ENCODE measurements at regions not wholly inside any gene's neighbourhood (a gene's known extent, or its start where the extent isn't known, plus 50 kb on each side); places are given as distances from the start of the nearest gene placed in this dataset.

GRCh38 chr5:41598011-41598410 is 87.6 kb upstream of the PLCXD3 start:
- no peak for TF ChIP-seq CTCF (IDR thresholded peaks at IDR 0.05; ENCODE audit: insufficient read depth, low read length, poor library complexity, severe bottlenecking)
- DNase-seq (ENCODE audit: low read depth) = no peak
- Histone ChIP-seq H3K27me3 (ENCODE audit: control insufficient read depth, insufficient read depth, low read length) (no peaks in the 10 kb centered on the region), H3K36me3 (ENCODE audit: control insufficient read depth, insufficient read depth, low read length) (no peaks in the 10 kb centered on the region), H3K4me3 (ENCODE audit: low read depth, low read length) (no peak overlapping the region)

DNA sequence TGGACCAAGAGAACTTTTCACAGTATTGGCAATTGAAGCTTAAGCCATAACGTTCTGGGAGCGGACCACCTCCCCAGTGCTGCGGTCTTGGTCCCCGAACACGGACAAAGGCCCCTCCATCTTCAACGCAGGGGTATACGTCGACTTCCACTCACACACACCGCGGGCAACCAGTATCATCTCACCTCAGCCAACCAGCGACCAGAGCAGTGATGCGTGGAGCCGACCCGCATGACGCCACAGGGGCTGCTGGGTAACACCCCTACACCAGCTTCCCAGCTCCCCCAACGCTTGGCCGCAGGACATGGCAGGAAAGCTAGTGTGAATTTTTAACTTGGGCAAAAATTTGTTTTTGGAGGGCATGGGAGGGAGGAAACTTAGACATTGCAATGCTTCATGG is 77.3 kb upstream of the PLCXD3 start:
- H3K4me3 ChIP-seq (ENCODE audit: low read depth, low read length) = no peak overlapping the region
- no peak for TF ChIP-seq CTCF (IDR thresholded peaks at IDR 0.05; ENCODE audit: insufficient read depth, low read length, poor library complexity, severe bottlenecking)

GRCh38 chr5:41575110-41575779 is 64.8 kb upstream of the PLCXD3 start:
- TF ChIP-seq CTCF (IDR thresholded peaks at IDR 0.05; ENCODE audit: insufficient read depth, low read length, poor library complexity, severe bottlenecking) = no peak
- H3K27me3 ChIP-seq (ENCODE audit: control insufficient read depth, insufficient read depth, low read length) = no peaks in the 10 kb centered on the region
- DNase-seq (ENCODE audit: low read depth) = no peak
- H3K4me3 ChIP-seq (ENCODE audit: low read depth, low read length) = no peak overlapping the region
- no peaks in the 10 kb centered on the region for H3K36me3 ChIP-seq (ENCODE audit: control insufficient read depth, insufficient read depth, low read length)

More for the DNA sequence above, 77.3 kb upstream of the PLCXD3 start:
- no peaks in the 10 kb centered on the region for H3K27me3 ChIP-seq (ENCODE audit: control insufficient read depth, insufficient read depth, low read length)
- H3K36me3 ChIP-seq (ENCODE audit: control insufficient read depth, insufficient read depth, low read length) = no peaks in the 10 kb centered on the region
- no peak for DNase-seq (ENCODE audit: low read depth)

GRCh38 chr5:41574391-41574790 is 64.0 kb upstream of the PLCXD3 start:
- Histone ChIP-seq H3K27me3 (ENCODE audit: control insufficient read depth, insufficient read depth, low read length) (no peaks in the 10 kb centered on the region), H3K4me3 (ENCODE audit: low read depth, low read length) (no peak overlapping the region), H3K36me3 (ENCODE audit: control insufficient read depth, insufficient read depth, low read length) (no peaks in the 10 kb centered on the region)
- no peak for DNase-seq (ENCODE audit: low read depth)
- no peak for TF ChIP-seq CTCF (IDR thresholded peaks at IDR 0.05; ENCODE audit: insufficient read depth, low read length, poor library complexity, severe bottlenecking)

Measured in kidney epithelial cell (primary cell).